ENCODE measurements at regions not wholly inside any gene's neighbourhood (a gene's known extent, or its start where the extent isn't known, plus 50 kb on each side); places are given as distances from the start of the nearest gene placed in this dataset.

DNA sequence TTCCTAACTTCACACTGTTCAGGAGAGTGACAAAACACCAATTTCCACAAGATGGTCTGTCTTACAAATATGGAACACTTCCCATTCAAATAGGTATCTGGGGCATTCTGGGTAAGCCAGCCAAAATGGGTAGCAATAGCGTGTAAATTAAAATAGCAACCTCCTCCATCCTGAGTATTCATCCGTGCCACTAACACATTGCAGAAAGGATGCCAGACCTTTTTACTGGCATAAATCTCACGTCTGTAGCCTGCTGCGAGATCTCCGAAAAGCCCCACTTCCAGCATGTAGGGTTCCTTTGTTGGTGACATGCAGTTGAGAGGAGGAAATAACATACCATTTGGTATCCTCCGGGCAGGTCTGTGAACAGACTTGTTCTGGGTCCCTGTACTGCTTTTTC is 52.7 kb upstream of the RAI2 start:
- no peak for TF ChIP-seq EZH2 (IDR thresholded peaks at IDR 0.05; ENCODE audit: borderline replicate concordance)
- TF ChIP-seq, protein P1, sequence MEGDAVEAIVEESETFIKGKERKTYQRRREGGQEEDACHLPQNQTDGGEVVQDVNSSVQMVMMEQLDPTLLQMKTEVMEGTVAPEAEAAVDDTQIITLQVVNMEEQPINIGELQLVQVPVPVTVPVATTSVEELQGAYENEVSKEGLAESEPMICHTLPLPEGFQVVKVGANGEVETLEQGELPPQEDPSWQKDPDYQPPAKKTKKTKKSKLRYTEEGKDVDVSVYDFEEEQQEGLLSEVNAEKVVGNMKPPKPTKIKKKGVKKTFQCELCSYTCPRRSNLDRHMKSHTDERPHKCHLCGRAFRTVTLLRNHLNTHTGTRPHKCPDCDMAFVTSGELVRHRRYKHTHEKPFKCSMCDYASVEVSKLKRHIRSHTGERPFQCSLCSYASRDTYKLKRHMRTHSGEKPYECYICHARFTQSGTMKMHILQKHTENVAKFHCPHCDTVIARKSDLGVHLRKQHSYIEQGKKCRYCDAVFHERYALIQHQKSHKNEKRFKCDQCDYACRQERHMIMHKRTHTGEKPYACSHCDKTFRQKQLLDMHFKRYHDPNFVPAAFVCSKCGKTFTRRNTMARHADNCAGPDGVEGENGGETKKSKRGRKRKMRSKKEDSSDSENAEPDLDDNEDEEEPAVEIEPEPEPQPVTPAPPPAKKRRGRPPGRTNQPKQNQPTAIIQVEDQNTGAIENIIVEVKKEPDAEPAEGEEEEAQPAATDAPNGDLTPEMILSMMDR (IDR thresholded peaks at IDR 0.05; ENCODE audit: poor library complexity) = no peak
- TF ChIP-seq EZH2phosphoT487 (IDR thresholded peaks at IDR 0.05; ENCODE audit: low read depth, severe bottlenecking, unreplicated experiment) = no peak

Measured in hepatocyte (in vitro differentiated cells).